ENCODE measurements at regions not wholly inside any gene's neighbourhood (a gene's known extent, or its start where the extent isn't known, plus 50 kb on each side); places are given as distances from the start of the nearest gene placed in this dataset.

DNA sequence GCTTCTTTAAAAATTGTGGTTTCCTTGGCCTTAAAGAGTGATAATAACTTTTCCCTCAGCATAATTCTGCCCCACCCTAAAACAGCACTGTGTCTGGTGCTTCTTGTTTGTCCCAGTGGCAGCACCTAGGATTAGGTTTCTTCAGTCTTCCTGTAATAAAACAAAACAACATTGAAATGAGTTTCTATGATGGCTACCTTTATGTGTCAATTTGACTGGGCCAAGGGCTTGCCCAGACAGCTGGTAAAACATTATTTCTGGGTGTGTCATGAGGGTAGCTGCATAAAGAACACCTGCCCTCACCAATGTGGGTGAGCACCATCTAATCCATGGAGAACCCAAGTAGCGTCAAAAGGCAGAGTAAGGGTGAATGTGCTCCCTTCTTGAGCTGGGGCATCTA, 117.8 kb downstream of the QRSL1 start:
- H3K4me2 ChIP-seq (ENCODE audit: low read length): no peak overlapping the region
- H3K79me2 ChIP-seq (ENCODE audit: low read length): no peaks in the 10 kb centered on the region
- H3K4me3 ChIP-seq (ENCODE audit: low read length): no peak overlapping the region
- no peaks in the 10 kb centered on the region for H4K20me1 ChIP-seq (ENCODE audit: insufficient read depth, low read length)
- H3K36me3 ChIP-seq (replicated peaks; ENCODE audit: low read depth, low read length): no peaks in the 10 kb centered on the region
- no peak for TF ChIP-seq EZH2phosphoT487 (IDR thresholded peaks at IDR 0.05; ENCODE audit: low read depth)
- TF ChIP-seq, protein P1, sequence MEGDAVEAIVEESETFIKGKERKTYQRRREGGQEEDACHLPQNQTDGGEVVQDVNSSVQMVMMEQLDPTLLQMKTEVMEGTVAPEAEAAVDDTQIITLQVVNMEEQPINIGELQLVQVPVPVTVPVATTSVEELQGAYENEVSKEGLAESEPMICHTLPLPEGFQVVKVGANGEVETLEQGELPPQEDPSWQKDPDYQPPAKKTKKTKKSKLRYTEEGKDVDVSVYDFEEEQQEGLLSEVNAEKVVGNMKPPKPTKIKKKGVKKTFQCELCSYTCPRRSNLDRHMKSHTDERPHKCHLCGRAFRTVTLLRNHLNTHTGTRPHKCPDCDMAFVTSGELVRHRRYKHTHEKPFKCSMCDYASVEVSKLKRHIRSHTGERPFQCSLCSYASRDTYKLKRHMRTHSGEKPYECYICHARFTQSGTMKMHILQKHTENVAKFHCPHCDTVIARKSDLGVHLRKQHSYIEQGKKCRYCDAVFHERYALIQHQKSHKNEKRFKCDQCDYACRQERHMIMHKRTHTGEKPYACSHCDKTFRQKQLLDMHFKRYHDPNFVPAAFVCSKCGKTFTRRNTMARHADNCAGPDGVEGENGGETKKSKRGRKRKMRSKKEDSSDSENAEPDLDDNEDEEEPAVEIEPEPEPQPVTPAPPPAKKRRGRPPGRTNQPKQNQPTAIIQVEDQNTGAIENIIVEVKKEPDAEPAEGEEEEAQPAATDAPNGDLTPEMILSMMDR (IDR thresholded peaks at IDR 0.05; ENCODE audit: low read depth, low read length): no peak
- H2AFZ ChIP-seq (ENCODE audit: low read depth, low read length): no peak overlapping the region
- H3K9ac ChIP-seq (ENCODE audit: low read length): no peak overlapping the region
- no peaks in the 10 kb centered on the region for H3K27me3 ChIP-seq (ENCODE audit: low read depth, low read length)
- no peak overlapping the region for H3K27ac ChIP-seq (ENCODE audit: low read length)
- no peaks in the 10 kb centered on the region for H3K4me1 ChIP-seq (ENCODE audit: low read length)
- no peaks in the 10 kb centered on the region for H3K9me3 ChIP-seq (ENCODE audit: insufficient read depth, low read length)

DNA sequence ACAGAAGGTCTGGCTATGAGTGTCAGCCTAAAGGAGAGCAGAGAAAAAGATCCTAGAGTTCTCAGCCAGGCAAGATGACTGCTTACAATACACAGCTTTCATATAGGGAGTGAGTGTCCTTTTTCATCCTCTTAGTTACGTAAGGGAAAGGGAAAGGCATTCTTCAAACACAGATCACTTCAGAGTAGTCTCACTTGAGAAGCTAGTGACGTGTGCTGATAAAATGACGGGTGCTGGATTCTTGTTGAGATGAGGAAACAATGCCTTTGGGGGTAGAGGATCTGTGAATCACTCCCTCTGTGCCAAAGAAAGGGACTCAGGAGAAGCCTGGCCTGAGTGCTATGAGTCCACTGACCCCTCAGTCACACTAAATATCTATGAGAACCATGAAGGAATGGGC, 117.3 kb downstream of the QRSL1 start:
- H3K4me3 ChIP-seq (ENCODE audit: low read length): no peak overlapping the region
- no peak overlapping the region for H3K4me2 ChIP-seq (ENCODE audit: low read length)
- H3K36me3 ChIP-seq (replicated peaks; ENCODE audit: low read depth, low read length): no peaks in the 10 kb centered on the region
- no peak overlapping the region for H3K27ac ChIP-seq (ENCODE audit: low read length)
- H3K79me2 ChIP-seq (ENCODE audit: low read length): no peaks in the 10 kb centered on the region
- no peaks in the 10 kb centered on the region for H3K9me3 ChIP-seq (ENCODE audit: insufficient read depth, low read length)
- H2AFZ ChIP-seq (ENCODE audit: low read depth, low read length): no peak overlapping the region
- H3K4me1 ChIP-seq (ENCODE audit: low read length): no peaks in the 10 kb centered on the region
- TF ChIP-seq EZH2phosphoT487 (IDR thresholded peaks at IDR 0.05; ENCODE audit: low read depth): no peak
- TF ChIP-seq, protein P1 (IDR thresholded peaks at IDR 0.05; ENCODE audit: low read depth, low read length): no peak
- H4K20me1 ChIP-seq (ENCODE audit: insufficient read depth, low read length): no peaks in the 10 kb centered on the region
- H3K9ac ChIP-seq (ENCODE audit: low read length): no peak overlapping the region
- H3K27me3 ChIP-seq (ENCODE audit: low read depth, low read length): no peaks in the 10 kb centered on the region

DNA sequence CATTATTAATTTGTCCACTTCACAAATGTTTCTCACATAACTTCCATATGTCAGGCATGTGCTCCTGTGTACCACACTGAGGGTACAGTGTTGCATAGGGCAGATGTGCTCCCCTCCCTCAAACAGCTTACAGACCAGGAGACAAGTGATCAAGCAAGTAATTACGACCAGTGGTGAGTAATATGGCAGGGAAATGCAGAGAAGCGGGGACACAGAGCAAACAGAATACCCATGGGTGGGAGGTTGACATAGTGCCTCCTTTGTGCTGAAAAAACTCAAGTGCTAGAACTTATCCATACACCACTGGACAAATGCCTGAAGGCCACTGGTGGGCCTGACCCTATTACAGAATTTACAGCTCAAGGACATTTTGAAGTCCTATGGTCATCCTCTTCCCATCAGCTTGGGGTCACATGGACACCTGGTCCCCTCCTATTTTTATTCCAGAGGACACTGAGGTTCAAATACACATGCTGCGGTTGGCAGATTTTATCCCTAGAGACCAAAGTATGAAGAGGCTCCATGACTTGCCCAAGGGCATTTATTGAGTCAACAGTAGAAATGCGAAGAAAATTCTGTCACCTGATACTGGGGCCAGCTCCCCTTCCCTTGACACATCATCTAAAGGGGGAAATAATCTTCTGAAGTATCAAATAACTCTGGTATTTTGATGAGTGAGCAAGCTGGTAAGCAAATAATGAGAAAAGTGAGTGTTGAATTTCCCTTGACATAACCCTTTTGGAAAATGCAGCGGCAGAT, 116.6 kb downstream of the QRSL1 start:
- Histone ChIP-seq H4K20me1 (ENCODE audit: insufficient read depth, low read length) (no peaks in the 10 kb centered on the region), H3K9ac (ENCODE audit: low read length) (no peak overlapping the region), H3K4me3 (ENCODE audit: low read length) (no peak overlapping the region), H3K36me3 (replicated peaks; ENCODE audit: low read depth, low read length) (no peaks in the 10 kb centered on the region), H3K4me1 (ENCODE audit: low read length) (no peaks in the 10 kb centered on the region), H3K4me2 (ENCODE audit: low read length) (no peak overlapping the region), H3K79me2 (ENCODE audit: low read length) (no peaks in the 10 kb centered on the region), H3K27me3 (ENCODE audit: low read depth, low read length) (no peaks in the 10 kb centered on the region), H2AFZ (ENCODE audit: low read depth, low read length) (no peak overlapping the region), H3K27ac (ENCODE audit: low read length) (no peak overlapping the region), H3K9me3 (ENCODE audit: insufficient read depth, low read length) (no peaks in the 10 kb centered on the region)
- TF ChIP-seq, protein P1 (IDR thresholded peaks at IDR 0.05; ENCODE audit: low read depth, low read length): no peak
- no peak for TF ChIP-seq EZH2phosphoT487 (IDR thresholded peaks at IDR 0.05; ENCODE audit: low read depth)

DNA sequence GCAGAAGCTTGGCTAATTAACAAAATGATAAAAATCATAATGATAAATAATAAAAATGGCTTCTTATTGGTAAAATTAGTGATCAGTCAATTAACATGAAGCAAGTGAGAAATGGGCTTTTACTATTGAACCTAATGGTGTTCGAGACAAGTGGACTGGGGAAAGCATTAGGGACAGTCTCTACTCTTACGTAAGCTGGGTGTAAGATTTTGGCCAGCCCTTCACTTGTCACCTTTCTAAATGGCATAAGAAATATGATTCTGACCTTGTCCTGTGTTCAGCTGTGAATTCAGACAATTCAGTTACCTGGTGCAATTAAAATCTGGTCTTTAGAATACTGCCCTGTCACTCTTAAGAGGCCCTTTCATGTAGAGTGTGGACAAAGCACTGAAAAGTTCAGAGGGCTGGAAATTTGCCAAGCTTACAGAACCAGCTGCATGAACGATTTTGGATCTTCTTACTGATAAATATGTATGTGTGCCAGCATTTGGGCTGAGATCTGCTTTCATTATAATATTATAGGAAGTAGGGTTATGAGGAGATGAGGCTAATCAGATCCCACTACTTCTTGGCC, 115.9 kb downstream of the QRSL1 start:
- H3K4me1 ChIP-seq (ENCODE audit: low read length): no peaks in the 10 kb centered on the region
- H3K27ac ChIP-seq (ENCODE audit: low read length): no peak overlapping the region
- H3K9me3 ChIP-seq (ENCODE audit: insufficient read depth, low read length): no peaks in the 10 kb centered on the region
- no peak overlapping the region for H3K4me3 ChIP-seq (ENCODE audit: low read length)
- no peaks in the 10 kb centered on the region for H4K20me1 ChIP-seq (ENCODE audit: insufficient read depth, low read length)
- no peaks in the 10 kb centered on the region for H3K27me3 ChIP-seq (ENCODE audit: low read depth, low read length)
- TF ChIP-seq EZH2phosphoT487 (IDR thresholded peaks at IDR 0.05; ENCODE audit: low read depth): no peak
- TF ChIP-seq, protein P1 (IDR thresholded peaks at IDR 0.05; ENCODE audit: low read depth, low read length): no peak
- H3K9ac ChIP-seq (ENCODE audit: low read length): no peak overlapping the region
- H3K36me3 ChIP-seq (replicated peaks; ENCODE audit: low read depth, low read length): no peaks in the 10 kb centered on the region
- H2AFZ ChIP-seq (ENCODE audit: low read depth, low read length): no peak overlapping the region
- no peak overlapping the region for H3K4me2 ChIP-seq (ENCODE audit: low read length)
- no peaks in the 10 kb centered on the region for H3K79me2 ChIP-seq (ENCODE audit: low read length)
